ENCODE measurements at regions not wholly inside any gene's neighbourhood (a gene's known extent, or its start where the extent isn't known, plus 50 kb on each side); places are given as distances from the start of the nearest gene placed in this dataset.

GRCh38 chr2:176544557-176544956 lies 275.3 kb downstream of the MTX2 start:
- in situ Hi-C loops (cut with HindIII; ENCODE audit: extremely low pct_ligation_motif_present, low pct_unique_long_range_greater_than_20kb) (no loop called here), intact Hi-C loops (cut with micrococcal nuclease; ENCODE audit: unreplicated experiment) (no loop called here)
- no peaks in the 10 kb centered on the region for H3K27me3 ChIP-seq (ENCODE audit: control insufficient read depth in 1 of 2, insufficient read depth in 2 of 2, low read length in 2 of 2)
- ATAC-seq (no peak), DNase-seq (ENCODE audit: low spot score) (no peak), FAIRE-seq (no peak)
- H3K79me2 ChIP-seq (ENCODE audit: insufficient read depth, low read length) = no peaks in the 10 kb centered on the region
- no TSS peak for BruUV-seq (replicated peaks)
- H3K4me2 ChIP-seq (ENCODE audit: low read depth, low read length) = no peak overlapping the region
- CTCF ChIA-PET (ENCODE audit: low intra/inter-chr PET ratio, low total read pairs) = no interaction called here
- no peaks in the 10 kb centered on the region for H3K36me3 ChIP-seq (replicated peaks in 1 of 2; ENCODE audit: control insufficient read depth in 1 of 2, insufficient read depth in 2 of 2, low read length in 2 of 2)
- H3K4me1 ChIP-seq (ENCODE audit: insufficient read depth, low read length) = no peaks in the 10 kb centered on the region
- TF ChIP-seq TRIM24 (CRISPR knock-in tag; IDR thresholded peaks at IDR 0.05) (no peak), ELF3 (CRISPR knock-in tag; IDR thresholded peaks at IDR 0.05) (no peak), ELF1 (CRISPR knock-in tag; IDR thresholded peaks at IDR 0.05) (no peak), ZNF460 (CRISPR knock-in tag; IDR thresholded peaks at IDR 0.05; ENCODE audit: borderline replicate concordance) (no peak), FLYWCH1 (CRISPR knock-in tag; IDR thresholded peaks at IDR 0.05) (no peak), ZNF567 (CRISPR knock-in tag; IDR thresholded peaks at IDR 0.05; ENCODE audit: borderline replicate concordance) (no peak), KMT2B (CRISPR knock-in tag; IDR thresholded peaks at IDR 0.05) (no peak), PHB2 (IDR thresholded peaks at IDR 0.05; ENCODE audit: partially characterized antibody) (no peak), SNAPC4 (CRISPR knock-in tag; IDR thresholded peaks at IDR 0.05) (no peak), ZSCAN21 (CRISPR knock-in tag; IDR thresholded peaks at IDR 0.05; ENCODE audit: borderline replicate concordance) (no peak), HNRNPL (IDR thresholded peaks at IDR 0.05; ENCODE audit: low read depth, low read length) (no peak)
- TF ChIP-seq, protein P1, sequence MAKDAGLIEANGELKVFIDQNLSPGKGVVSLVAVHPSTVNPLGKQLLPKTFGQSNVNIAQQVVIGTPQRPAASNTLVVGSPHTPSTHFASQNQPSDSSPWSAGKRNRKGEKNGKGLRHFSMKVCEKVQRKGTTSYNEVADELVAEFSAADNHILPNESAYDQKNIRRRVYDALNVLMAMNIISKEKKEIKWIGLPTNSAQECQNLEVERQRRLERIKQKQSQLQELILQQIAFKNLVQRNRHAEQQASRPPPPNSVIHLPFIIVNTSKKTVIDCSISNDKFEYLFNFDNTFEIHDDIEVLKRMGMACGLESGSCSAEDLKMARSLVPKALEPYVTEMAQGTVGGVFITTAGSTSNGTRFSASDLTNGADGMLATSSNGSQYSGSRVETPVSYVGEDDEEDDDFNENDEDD (CRISPR knock-in tag; IDR thresholded peaks at IDR 0.05; ENCODE audit: borderline replicate concordance) = no peak
- H3K4me3 ChIP-seq (replicated peaks in 1 of 3; ENCODE audit: insufficient read depth in 1 of 3, low read depth in 2 of 3, low read length in 3 of 3) = no peak overlapping the region
- WGBS (ENCODE audit: low lambda C conversion rate) = 44% methylated on average over 4 of the region's 4 CpGs
- H3K27ac ChIP-seq (ENCODE audit: extremely low read length, insufficient read depth, low read length) = no peak overlapping the region
- H3K9ac ChIP-seq (ENCODE audit: insufficient read depth, low read depth, low read length) = no peak overlapping the region
- H4K20me1 ChIP-seq (ENCODE audit: insufficient read depth, low read length) = no peaks in the 10 kb centered on the region
- H3K9me3 ChIP-seq (ENCODE audit: low read length) = no peaks in the 10 kb centered on the region
- no peak overlapping the region for H2AFZ ChIP-seq (ENCODE audit: low read length)
- POLR2A ChIA-PET = no interaction called here

Measured in HepG2 (cell line).